Peyer's patch (tissue), 4 donors: ENCODE measurements at regions not wholly inside any gene's neighbourhood (a gene's known extent, or its start where the extent isn't known, plus 50 kb on each side); places are given as distances from the start of the nearest gene placed in this dataset.

Source experiments
- DNase-seq, 3 donors: peaks; one replicate each; pipeline ENCODE4 v3.0.0-alpha.2; 2017 to 2019
- H3K27ac ChIP-seq, 4 donors: fragments of 200-600 bp; sonication (generic); one replicate each; pipeline ENCODE4 v1.5.1; 2016 to 2019
- H3K27me3 ChIP-seq, 2 donors: fragments of 200-600 bp; sonication (generic); one replicate each; pipeline ENCODE4 v1.5.1; 2019
- H3K36me3 ChIP-seq, 3 donors: fragments of 200-600 bp; sonication (generic); one replicate each; pipeline ENCODE4 v1.5.1; 2016 to 2019
- H3K4me1 ChIP-seq, 4 donors: fragments of 200-600 bp; sonication (generic); one replicate each; pipeline ENCODE4 v1.5.1; 2016 to 2019
- H3K4me3 ChIP-seq, 4 donors: fragments of 200-600 bp; sonication (generic); 1 replicate in 3 of 4; 2 replicates in 1 of 4; pipeline ENCODE4 v1.5.1; 2016 to 2019; ENCODE audit warnings: mild to moderate bottlenecking in 1 of 4
- H3K9me3 ChIP-seq, 4 donors: fragments of 200-600 bp; sonication (generic); one replicate each; pipeline ENCODE4 v1.5.1; 2016 to 2019; ENCODE audit warnings: mild to moderate bottlenecking in 1 of 4
- CTCF ChIP-seq, 6 experiments: fragments of 450-650 bp in 4 of 6; fragments of 200-600 bp in 2 of 6; sonication (generic) in 1 of 6; IDR thresholded peaks; one replicate each; pipeline ENCODE4 v1.5.1; 2017 to 2019; ENCODE audit warnings: antibody characterized with exemption in 6 of 6, mild to moderate bottlenecking in 3 of 6, moderate library complexity in 1 of 6
- POLR2A ChIP-seq, 2 donors: fragments of 450-650 bp; IDR thresholded peaks; one replicate each; pipeline ENCODE4 v1.5.1; 2017; ENCODE audit warnings: antibody characterized with exemption in 2 of 2, mild to moderate bottlenecking in 2 of 2, moderate library complexity in 2 of 2

- no peaks in the 10 kb centered on the region for H3K27me3 ChIP-seq
These were observed 148.7 kb downstream of the CD83 start for GRCh38 chr6:14266266-14266665.

GRCh38 chr6:14267885-14268660, 150.5 kb downstream of the CD83 start:
- Histone ChIP-seq H3K4me1 (no peaks in the 10 kb centered on the region), H3K9me3 (peaks cover 0 to 18% (median 0%) of the 10 kb centered on the region in 4 donors), H3K27me3 (no peaks in the 10 kb centered on the region), H3K4me3 (no peak overlapping the region), H3K36me3 (no peaks in the 10 kb centered on the region), H3K27ac (no peak overlapping the region)
- no peak for DNase-seq
- TF ChIP-seq POLR2A (IDR thresholded peaks at IDR 0.05) = no peak
- TF ChIP-seq CTCF (IDR thresholded peaks at IDR 0.05) = no peak

More at GRCh38 chr6:14266266-14266665, 148.7 kb downstream of the CD83 start:
- DNase-seq = no peak
- H3K4me1 ChIP-seq = no peaks in the 10 kb centered on the region
- no peak overlapping the region for H3K27ac ChIP-seq
- no peaks in the 10 kb centered on the region for H3K36me3 ChIP-seq
- H3K9me3 ChIP-seq = peaks cover 0 to 12% (median 0%) of the 10 kb centered on the region in 4 donors
- H3K4me3 ChIP-seq = no peak overlapping the region
- TF ChIP-seq POLR2A (IDR thresholded peaks at IDR 0.05) (no peak), CTCF (IDR thresholded peaks at IDR 0.05) (no peak)

GRCh38 chr6:14269436-14269835, 151.9 kb downstream of the CD83 start:
- H3K36me3 ChIP-seq = no peaks in the 10 kb centered on the region

GRCh38 chr6:14270142-14270893, 152.7 kb downstream of the CD83 start:
- Histone ChIP-seq H3K27me3 (no peaks in the 10 kb centered on the region), H3K36me3 (no peaks in the 10 kb centered on the region), H3K4me1 (peaks cover 0 to 4% (median 0%) of the 10 kb centered on the region in 4 donors), H3K27ac (no peak overlapping the region), H3K9me3 (peaks cover 0 to 6% (median 0%) of the 10 kb centered on the region in 4 donors), H3K4me3 (no peak overlapping the region)
- no peak for TF ChIP-seq POLR2A (IDR thresholded peaks at IDR 0.05)
- TF ChIP-seq CTCF (IDR thresholded peaks at IDR 0.05) = no peak
- no peak for DNase-seq

More at GRCh38 chr6:14269436-14269835, 151.9 kb downstream of the CD83 start:
- H3K27ac ChIP-seq = peak overlapping the region in 1 of 4 donors; percentile 14
- no peaks in the 10 kb centered on the region for H3K27me3 ChIP-seq
- TF ChIP-seq POLR2A (IDR thresholded peaks at IDR 0.05) (no peak), CTCF (IDR thresholded peaks at IDR 0.05) (no peak)
- no peak overlapping the region for H3K4me3 ChIP-seq
- peaks cover 0 to 6% (median 0%) of the 10 kb centered on the region in 4 donors for H3K9me3 ChIP-seq
- no peaks in the 10 kb centered on the region for H3K4me1 ChIP-seq
- no peak for DNase-seq

GRCh38 chr6:14270925-14271788, 153.6 kb downstream of the CD83 start:
- peaks cover 0 to 6% (median 0%) of the 10 kb centered on the region in 4 donors for H3K9me3 ChIP-seq
- DNase-seq = no peak
- no peak overlapping the region for H3K27ac ChIP-seq
- H3K4me3 ChIP-seq = no peak overlapping the region
- H3K36me3 ChIP-seq = no peaks in the 10 kb centered on the region
- H3K27me3 ChIP-seq = no peaks in the 10 kb centered on the region
- H3K4me1 ChIP-seq = peaks cover 0 to 12% (median 4%) of the 10 kb centered on the region in 4 donors
- TF ChIP-seq POLR2A (IDR thresholded peaks at IDR 0.05) = no peak
- no peak for TF ChIP-seq CTCF (IDR thresholded peaks at IDR 0.05)
